GM21447 (cell line): ENCODE measurements at regions not wholly inside any gene's neighbourhood (a gene's known extent, or its start where the extent isn't known, plus 50 kb on each side); places are given as distances from the start of the nearest gene placed in this dataset.
A peak's percentile ranks its signal among the peaks of the same experiment; 100 is the strongest.
"Not testable (repeated sequence)": the region's sequence is repeated elsewhere in the genome, so short reads cannot be mapped to it uniquely, and the experiment has no call there.

Experiments used
- ATAC-seq: cut with Tn5 transposase; IDR thresholded peaks from one replicate; pipeline ENCODE4 v1.9.1; 2021; ENCODE audit not compliant: unreplicated experiment

DNA sequence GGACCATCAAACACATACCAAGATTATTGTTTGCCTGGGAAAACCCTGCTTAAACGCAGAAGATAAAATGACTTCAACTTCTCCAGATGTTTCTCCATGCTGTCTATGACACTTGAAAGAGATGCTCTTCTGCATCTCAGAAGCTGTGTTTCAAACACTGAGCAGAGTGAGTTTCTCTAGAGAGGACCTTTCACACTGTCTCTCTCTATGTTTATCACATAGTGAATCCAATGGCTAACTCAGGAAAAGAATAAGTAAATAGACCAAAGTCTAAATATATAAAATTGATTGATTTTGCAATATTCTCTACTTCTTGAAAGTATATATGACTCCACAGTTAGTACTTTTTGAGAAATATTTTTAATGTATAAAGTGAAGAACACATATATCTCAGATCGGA is 325.6 kb upstream of the USP15 start:
- no peak for ATAC-seq

- ATAC-seq: no peak
Measured at GRCh38 chr12:61939977-61940376, 320.2 kb upstream of the USP15 start.

DNA sequence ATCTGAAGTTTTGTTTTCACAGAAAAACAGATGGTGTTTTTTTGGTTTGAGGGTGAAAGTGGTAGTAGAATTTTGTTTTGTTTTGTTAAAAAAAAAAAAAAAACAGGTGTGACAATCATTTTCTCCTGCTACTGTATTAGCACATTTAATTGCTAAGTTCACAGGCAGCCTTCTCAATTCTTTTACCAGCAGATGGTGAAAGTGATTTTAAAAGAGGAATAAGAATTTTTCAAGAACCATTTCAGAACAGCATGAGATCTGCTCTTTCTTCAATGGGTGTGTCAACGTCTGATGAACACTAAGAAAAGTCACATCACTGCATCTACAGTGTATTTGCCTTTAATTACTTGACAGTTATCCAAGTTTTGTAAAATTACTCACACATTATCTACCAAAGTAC is 303.7 kb upstream of the USP15 start:
- ATAC-seq: no peak

GRCh38 chr12:61974461-61974860 is 285.7 kb upstream of the USP15 start:
- ATAC-seq: no peak

DNA sequence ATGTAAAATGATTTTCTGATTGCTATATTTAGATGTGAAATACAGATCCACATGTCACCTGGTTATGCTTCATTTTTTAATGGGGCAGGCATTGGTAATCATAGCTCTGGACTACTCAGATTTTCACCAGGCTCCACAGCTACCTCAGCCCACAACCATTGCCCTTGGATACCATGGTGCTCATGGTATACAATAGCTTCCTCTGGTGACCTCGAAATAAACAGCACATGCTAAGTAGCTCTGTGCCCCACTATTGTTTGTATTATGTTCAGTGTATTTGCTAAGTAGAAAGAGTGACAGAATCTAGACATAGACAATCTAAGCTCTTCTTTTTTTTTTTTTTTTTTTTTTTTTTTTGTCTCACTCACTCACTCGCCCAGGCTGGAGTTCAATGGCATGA is 274.4 kb upstream of the USP15 start:
- no peak for ATAC-seq

- ATAC-seq: no peak
Measured at GRCh38 chr12:61987173-61987572, 273.0 kb upstream of the USP15 start.

DNA sequence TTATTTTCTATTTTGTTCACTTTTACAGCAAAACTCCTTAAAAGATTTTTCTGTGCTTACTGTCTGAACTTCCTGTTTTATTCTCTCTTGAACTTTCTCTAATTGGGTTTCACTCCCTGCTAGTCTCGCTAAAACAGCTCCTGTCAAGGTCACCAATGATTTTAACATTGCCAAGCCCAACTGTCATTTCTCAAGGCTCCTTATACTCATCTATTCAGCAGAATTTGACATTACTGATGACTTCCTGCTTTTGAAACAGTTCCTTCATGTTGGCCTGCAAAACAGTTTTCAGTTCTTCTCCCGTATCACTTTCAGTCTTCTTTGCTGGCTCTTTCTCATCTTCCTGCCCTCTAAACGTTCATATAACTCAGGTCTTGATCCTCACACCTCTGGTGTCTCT is 268.5 kb upstream of the USP15 start:
- ATAC-seq: no peak

DNA sequence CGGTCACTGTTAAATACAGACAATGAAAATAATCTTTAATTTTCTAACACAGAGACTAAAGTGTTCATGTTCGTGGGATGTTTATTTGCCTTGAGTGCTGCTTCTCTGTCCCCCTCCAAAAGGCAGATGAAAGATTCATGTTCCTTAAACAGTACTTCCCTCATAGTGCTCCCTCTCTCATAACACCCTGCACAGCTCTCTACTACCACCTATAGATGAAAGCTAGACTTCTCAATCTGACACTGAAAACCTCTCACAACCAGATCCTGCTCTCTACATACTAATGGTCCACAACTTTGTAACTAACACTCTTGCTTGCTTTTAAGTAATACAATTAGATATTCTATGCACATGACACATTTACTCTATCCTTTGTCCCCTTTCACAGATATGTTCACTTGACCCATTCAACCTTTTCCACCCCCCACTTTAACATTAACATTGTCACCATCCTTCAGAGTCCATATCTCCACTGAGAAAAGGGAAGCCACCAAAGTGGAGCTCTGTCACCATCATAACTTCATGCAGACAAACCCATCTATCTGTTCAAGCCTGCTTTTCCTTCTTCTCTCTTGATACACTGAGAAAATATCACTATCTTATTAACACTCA is 266.4 kb upstream of the USP15 start:
- ATAC-seq: peak; percentile 61

- no peak for ATAC-seq
Measured at GRCh38 chr12:61996717-61997116, 263.5 kb upstream of the USP15 start.

DNA sequence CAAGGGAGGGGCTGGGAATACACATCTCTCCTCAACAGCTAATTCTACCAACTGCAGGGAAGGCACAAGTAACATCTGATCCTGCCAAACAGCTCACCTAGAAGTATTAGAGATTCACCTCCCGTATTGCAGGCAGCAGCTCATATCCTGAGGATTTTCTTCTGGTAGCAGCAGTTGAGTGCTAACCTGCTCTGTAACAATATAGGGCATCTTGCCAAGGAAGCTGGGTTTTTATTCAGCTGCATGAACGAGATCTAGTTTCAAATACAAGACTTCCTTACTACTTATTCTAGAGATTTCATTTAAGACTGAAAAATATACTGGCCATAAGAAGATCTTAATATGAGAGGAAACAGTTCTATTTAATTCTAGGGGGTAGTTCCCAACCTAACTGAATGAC is 261.4 kb upstream of the USP15 start:
- no peak for ATAC-seq

DNA sequence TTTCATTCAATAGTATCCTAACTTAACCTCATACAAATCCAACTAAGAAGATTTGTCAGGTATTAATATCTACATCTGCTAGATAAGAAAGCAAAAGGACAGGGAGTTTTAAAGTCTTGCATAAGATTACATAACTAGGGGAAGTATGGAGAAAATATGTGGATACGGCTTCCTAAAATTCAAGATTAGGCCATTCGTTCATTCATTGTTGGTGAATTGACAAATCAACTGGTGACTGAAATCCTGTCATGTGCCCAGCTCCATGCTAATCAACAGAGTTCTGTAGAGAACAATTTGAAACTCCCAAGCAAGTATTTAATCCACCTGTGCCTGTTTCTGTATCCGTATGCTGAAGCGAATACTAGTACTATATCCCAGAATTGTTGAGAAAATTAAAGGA is 260.9 kb upstream of the USP15 start:
- no peak for ATAC-seq

DNA sequence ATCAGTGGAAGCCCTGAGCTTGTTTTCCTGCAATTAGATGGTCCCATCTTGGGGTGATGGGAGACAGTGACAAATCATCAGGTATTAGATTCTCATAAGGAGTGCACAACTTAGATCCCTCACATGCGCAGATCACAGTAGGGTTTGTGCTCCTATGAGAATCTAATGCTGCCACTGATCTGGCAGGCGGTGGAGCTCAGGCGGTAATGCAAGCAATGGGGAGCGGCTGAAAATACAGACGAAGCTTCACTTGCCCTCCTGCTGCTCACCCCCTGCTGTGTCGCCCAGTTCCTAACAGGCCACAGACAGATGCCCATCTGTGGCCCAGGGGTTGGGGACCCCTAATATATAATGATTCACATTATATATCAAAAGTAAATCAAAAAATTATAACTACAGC is 258.8 kb upstream of the USP15 start:
- no peak for ATAC-seq

GRCh38 chr12:62003226-62003625 is 257.0 kb upstream of the USP15 start:
- ATAC-seq: no peak

DNA sequence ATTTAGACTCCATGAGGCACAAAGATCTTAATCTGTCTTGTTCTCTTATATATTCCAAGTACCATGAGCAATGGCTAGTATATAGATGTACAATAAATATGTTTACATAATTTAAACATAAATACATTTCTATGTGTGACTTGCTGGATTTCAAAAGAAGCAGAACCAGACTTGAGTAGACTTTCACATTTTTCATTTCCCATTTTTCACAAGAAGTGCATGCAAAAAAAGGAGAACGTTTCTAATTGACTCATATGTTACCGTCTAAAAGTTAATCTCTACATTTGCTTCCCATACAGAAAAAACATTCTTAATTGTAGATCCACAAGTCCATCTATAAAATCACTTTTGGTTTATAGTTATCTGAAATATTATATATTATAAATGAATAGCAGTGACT is 256.5 kb upstream of the USP15 start:
- no peak for ATAC-seq

DNA sequence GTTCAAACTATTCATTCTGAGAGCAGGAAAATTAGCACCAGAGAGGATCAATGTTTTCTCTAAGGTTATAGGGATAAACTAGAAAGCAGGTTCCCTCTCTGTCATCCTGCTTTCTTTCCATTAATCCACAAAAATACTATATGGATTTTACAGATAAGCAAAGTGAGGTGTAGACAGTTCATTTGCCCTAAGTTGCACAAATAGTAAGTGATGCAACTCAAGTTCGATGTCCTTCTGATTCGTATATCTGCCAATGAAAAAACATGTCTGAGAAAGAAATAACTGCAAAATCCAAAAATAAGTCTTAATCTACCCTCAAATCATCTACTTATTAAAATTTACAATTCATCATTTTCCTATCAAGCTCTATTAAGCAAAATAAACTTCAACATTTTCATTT is 254.6 kb upstream of the USP15 start:
- no peak for ATAC-seq

GRCh38 chr12:62006076-62006732 is 254.0 kb upstream of the USP15 start:
- peak; percentile 72 for ATAC-seq

GRCh38 chr12:62008703-62009102 is 251.5 kb upstream of the USP15 start:
- no peak for ATAC-seq

DNA sequence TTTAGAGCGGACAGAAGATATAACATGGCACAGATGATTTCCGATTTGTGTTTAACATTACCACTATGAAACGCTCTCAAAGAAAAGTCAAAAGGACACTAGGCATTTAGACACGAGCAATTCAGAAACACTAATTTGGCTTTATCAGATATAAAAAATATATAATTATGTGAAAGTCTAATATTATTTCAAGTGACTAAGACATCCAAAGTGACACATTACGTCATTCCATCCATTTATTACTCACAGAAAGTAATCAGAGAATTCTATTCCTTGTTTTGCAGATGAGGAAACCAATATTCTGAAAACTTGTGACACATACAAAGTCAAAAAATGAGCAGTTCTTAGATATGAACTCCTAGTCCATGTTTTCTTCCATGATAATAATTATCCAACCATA is 250.8 kb upstream of the USP15 start:
- no peak for ATAC-seq

DNA sequence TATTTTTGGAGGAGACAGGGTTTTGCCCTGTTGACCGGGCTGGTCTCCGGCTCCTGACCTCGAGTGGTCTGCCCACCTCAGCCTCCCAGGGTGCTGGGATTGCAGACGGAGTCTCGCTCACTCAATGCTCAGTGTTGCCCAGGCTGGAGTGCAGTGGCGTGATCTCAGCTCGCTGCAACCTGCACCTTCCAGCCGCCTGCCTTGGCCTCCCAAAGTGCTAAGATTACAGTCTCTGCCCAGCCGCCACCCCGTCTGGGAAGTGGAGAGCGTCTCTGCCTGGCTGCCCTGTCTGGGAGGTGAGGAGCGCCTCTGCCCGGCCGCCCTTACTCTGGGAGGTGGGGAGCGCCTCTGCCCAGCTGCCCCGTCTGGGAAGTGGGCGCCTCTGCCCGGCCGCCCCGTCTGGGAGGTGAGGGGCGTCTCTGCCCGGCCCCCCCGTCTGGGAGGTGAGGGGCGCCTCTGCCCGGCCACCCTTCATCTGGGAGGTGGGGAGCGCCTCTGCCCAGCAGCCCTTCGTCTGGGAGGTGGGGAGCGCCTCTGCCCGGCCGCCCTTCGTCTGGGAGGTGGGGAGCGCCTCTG is 249.8 kb upstream of the USP15 start:
- not testable (repeated sequence) for ATAC-seq

DNA sequence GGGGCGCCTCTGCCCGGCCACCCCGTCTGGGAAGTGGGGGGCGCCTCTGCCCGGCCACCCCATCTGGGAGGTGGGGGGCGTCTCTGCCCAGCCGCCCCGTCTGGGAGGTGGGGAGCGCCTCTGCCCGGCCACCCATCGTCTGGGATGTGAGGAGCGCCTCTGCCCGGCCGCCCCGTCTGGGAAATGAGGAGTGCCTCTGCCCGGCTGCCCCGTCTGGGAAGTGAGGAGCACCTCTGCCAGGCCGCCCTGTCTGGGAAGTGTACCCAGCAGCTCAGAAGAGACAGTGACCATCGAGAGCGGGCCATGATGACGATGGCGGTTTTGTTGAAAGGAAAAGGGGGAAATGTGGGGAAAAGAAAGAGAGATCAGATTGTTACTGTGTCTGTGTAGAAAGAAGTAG is 249.2 kb upstream of the USP15 start:
- not testable (repeated sequence) for ATAC-seq

DNA sequence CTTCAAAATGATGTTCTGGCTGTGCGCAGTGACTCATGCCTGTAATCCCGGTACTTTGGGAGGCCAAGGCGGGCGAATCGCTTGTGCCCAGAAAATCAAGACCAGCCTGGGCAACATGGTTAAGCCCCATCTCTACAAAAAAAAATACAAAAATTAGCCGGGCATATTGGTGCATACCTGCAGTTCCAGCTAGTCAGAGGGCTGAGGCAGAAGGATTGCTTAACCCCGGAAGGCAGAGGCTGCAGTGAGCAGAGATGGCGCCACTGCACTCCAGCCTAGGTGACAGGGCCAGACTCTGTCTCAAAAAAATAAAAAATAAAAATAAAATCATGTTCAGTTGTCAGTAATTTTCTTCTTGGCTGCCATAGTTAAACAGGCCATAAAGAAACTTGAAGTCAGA is 245.9 kb upstream of the USP15 start:
- ATAC-seq: no peak

DNA sequence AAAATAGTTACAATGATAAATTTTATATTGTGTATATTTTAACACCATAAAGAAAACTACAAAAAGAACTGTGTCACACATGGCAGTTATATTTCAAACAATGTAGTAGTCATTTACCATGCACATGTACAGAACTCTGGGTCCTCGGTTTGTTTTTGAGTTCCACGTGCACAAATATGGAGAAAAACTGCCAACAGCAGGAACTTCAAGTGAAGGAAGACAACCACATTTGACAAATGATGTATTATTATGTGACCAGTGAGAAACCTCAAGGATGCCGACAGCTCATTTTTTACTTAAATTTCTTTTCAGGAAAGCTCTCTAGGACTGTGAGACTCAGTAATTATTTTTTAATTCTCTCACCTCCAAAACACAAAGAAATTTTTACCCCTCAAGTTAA is 244.2 kb upstream of the USP15 start:
- ATAC-seq: no peak

DNA sequence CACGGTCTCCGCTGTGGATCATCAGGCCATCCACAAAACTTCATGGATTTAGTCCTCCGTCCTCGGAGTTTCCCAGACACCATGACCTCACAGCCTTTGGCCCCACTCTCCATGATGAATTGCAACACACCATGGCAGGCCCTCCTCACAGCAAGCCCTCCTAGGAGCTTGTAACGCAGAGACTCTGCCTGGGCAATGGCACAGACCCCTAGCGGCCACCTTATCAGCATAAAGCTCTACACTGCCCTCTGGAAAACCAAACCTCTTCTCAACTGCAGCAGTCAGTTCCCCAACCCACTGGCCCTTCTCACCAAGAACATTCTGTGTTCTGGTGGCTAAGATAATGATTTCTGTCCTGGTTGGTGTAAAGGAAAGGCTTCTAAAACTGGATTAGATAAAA is 238.4 kb upstream of the USP15 start:
- no peak for ATAC-seq
